ENCODE measurements at regions not wholly inside any gene's neighbourhood (a gene's known extent, or its start where the extent isn't known, plus 50 kb on each side); places are given as distances from the start of the nearest gene placed in this dataset.

GRCh38 chr16:73915935-73916334, 380.7 kb upstream of the PSMD7 start:
- DNase-seq (no peak), ATAC-seq (ENCODE audit: low FRiP score in 2 of 2) (no peak)
- Histone ChIP-seq H3K27me3 (no peaks in the 10 kb centered on the region), H3K9me3 (no peaks in the 10 kb centered on the region), H3K4me3 (no peak overlapping the region), H3K36me3 (no peaks in the 10 kb centered on the region), H3K4me1 (no peaks in the 10 kb centered on the region), H3K27ac (no peak overlapping the region)
- TF ChIP-seq, protein P1, sequence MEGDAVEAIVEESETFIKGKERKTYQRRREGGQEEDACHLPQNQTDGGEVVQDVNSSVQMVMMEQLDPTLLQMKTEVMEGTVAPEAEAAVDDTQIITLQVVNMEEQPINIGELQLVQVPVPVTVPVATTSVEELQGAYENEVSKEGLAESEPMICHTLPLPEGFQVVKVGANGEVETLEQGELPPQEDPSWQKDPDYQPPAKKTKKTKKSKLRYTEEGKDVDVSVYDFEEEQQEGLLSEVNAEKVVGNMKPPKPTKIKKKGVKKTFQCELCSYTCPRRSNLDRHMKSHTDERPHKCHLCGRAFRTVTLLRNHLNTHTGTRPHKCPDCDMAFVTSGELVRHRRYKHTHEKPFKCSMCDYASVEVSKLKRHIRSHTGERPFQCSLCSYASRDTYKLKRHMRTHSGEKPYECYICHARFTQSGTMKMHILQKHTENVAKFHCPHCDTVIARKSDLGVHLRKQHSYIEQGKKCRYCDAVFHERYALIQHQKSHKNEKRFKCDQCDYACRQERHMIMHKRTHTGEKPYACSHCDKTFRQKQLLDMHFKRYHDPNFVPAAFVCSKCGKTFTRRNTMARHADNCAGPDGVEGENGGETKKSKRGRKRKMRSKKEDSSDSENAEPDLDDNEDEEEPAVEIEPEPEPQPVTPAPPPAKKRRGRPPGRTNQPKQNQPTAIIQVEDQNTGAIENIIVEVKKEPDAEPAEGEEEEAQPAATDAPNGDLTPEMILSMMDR (IDR thresholded peaks at IDR 0.05): no peak
- 82 to 84% methylated on average over 4 of the region's 4 CpGs for WGBS, 2 donors

GRCh38 chr16:73915140-73915539, 381.5 kb upstream of the PSMD7 start:
- TF ChIP-seq POLR2AphosphoS5 (IDR thresholded peaks at IDR 0.05): no peak
- TF ChIP-seq, protein P1 (IDR thresholded peaks at IDR 0.05): no peak
- ATAC-seq (ENCODE audit: low FRiP score in 2 of 2) (no peak), DNase-seq (no peak)
- WGBS, 2 donors: 47 to 63% methylated on average over 5 of the region's 5 CpGs
- Histone ChIP-seq H3K4me1 (no peaks in the 10 kb centered on the region), H3K9me3 (no peaks in the 10 kb centered on the region), H3K4me3 (no peak overlapping the region), H3K36me3 (no peaks in the 10 kb centered on the region), H3K27ac (no peak overlapping the region), H3K27me3 (no peaks in the 10 kb centered on the region)

- H3K4me3 ChIP-seq: no peak overlapping the region
- no peak overlapping the region for H3K27ac ChIP-seq
- DNase-seq (no peak), ATAC-seq (ENCODE audit: low FRiP score in 2 of 2) (no peak)
- 77 to 89% methylated on average over 1 of the region's 1 CpG for WGBS, 2 donors
- no peaks in the 10 kb centered on the region for H3K36me3 ChIP-seq
- no peaks in the 10 kb centered on the region for H3K4me1 ChIP-seq
- TF ChIP-seq POLR2AphosphoS5 (IDR thresholded peaks at IDR 0.05) (no peak), EP300 (IDR thresholded peaks at IDR 0.05) (no peak), POLR2A (IDR thresholded peaks at IDR 0.05) (no peak)
- TF ChIP-seq, protein P1 (IDR thresholded peaks at IDR 0.05): no peak
- H3K9me3 ChIP-seq: no peaks in the 10 kb centered on the region
- no peaks in the 10 kb centered on the region for H3K27me3 ChIP-seq
Observed at GRCh38 chr16:73912850-73913249, 383.8 kb upstream of the PSMD7 start.

GRCh38 chr16:73912281-73912680, 384.3 kb upstream of the PSMD7 start:
- DNase-seq (no peak), ATAC-seq (ENCODE audit: low FRiP score in 2 of 2) (peak in 1 of 2 donors; percentile 14)
- WGBS, 2 donors: 34 to 50% methylated on average over 3 of the region's 3 CpGs
- Histone ChIP-seq H3K4me3 (no peak overlapping the region), H3K27me3 (no peaks in the 10 kb centered on the region), H3K9me3 (no peaks in the 10 kb centered on the region), H3K27ac (no peak overlapping the region), H3K36me3 (no peaks in the 10 kb centered on the region), H3K4me1 (no peaks in the 10 kb centered on the region)
- TF ChIP-seq POLR2AphosphoS5 (IDR thresholded peaks at IDR 0.05) (no peak), POLR2A (IDR thresholded peaks at IDR 0.05) (no peak), EP300 (IDR thresholded peaks at IDR 0.05) (no peak)
- TF ChIP-seq, protein P1 (IDR thresholded peaks at IDR 0.05): no peak

DNA sequence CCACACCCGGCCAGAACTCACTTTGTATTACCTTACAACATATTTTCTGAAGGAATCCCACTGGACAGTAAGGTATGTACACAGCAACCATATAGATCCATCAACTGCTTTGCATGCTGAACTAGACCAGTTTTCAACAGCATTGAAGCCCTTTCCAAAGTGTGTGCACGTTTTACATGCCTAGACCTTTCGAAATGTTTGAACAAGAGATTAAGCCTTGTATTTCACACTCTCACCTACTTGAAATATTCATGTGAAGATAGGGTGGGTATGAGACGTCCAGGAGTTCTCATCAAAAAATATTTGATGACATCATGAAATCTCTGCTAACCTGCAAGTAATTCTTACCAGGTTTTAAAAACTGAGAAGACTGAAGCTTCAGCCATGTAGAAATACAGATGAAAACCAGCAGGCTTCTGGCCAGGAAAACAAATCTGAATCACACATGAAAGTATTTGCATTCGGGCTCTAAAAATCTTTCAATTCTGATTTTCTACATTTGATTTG, 387.0 kb upstream of the PSMD7 start:
- H3K4me3 ChIP-seq: no peak overlapping the region
- DNase-seq: no peak
- no peaks in the 10 kb centered on the region for H3K36me3 ChIP-seq
- no peak overlapping the region for H3K27ac ChIP-seq
- no peak for TF ChIP-seq EP300 (IDR thresholded peaks at IDR 0.05)
- TF ChIP-seq, protein P1 (IDR thresholded peaks at IDR 0.05): no peak
- TF ChIP-seq POLR2A (IDR thresholded peaks at IDR 0.05): no peak
- no peak for TF ChIP-seq POLR2AphosphoS5 (IDR thresholded peaks at IDR 0.05)
- H3K27me3 ChIP-seq: no peaks in the 10 kb centered on the region
- peak in 1 of 2 donors; percentile 51 for ATAC-seq (ENCODE audit: low FRiP score in 2 of 2)
- H3K9me3 ChIP-seq: no peaks in the 10 kb centered on the region
- 56 to 60% methylated on average over 5 of the region's 5 CpGs for WGBS, 2 donors
- no peaks in the 10 kb centered on the region for H3K4me1 ChIP-seq

Measured in upper lobe of left lung (tissue), 6 donors.